ENCODE measurements at regions not wholly inside any gene's neighbourhood (a gene's known extent, or its start where the extent isn't known, plus 50 kb on each side); places are given as distances from the start of the nearest gene placed in this dataset.
"Not testable (repeated sequence)": the region's sequence is repeated elsewhere in the genome, so short reads cannot be mapped to it uniquely, and the experiment has no call there.

DNA sequence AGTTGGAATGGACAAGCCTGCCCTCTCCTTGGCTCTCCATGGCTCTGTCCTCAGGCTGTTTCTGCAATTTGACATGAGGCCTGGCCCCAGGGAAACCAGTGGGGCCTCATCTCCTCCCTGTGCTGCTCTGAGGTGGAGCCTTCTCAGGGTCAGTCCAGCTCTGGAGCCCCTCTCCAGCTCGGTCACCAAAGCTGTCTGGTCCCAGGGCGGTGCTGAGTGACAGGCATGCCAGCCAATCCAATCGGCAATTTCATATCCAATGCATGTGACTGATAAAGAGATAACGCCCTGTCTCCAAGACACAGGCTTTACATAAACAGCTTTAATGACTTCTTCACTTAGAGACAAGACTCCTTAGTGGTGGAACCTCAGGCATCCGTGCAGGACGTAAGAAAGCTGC, 1379.2 kb downstream of the CDH12 start:
- intact Hi-C loops (cut with micrococcal nuclease); POLR2A ChIA-PET; H3K79me2 ChIP-seq (ENCODE audit: control insufficient read depth, insufficient read depth, low read length); H3K9me3 ChIP-seq (replicated peaks; ENCODE audit: control insufficient read depth, insufficient read depth, low read length); H3K4me2 ChIP-seq (ENCODE audit: insufficient read depth, low read length); CTCF ChIA-PET; H3K27me3 ChIP-seq (ENCODE audit: control insufficient read depth in 2 of 2, insufficient read depth in 2 of 2, low read length in 2 of 2); H3K9me1 ChIP-seq (replicated peaks; ENCODE audit: control insufficient read depth, extremely low read depth, insufficient read depth, low read length); H3K9ac ChIP-seq (replicated peaks; ENCODE audit: extremely low read depth, insufficient read depth, low read length); BruUV-seq (replicated peaks); H4K20me1 ChIP-seq (replicated peaks; ENCODE audit: control insufficient read depth, extremely low read depth, insufficient read depth, low read length); H3K4me3 ChIP-seq (replicated peaks in 1 of 3; ENCODE audit: insufficient read depth in 1 of 3, low read depth in 1 of 3, low read length in 3 of 3); DNase-seq (ENCODE audit: low read depth, low spot score); FAIRE-seq; H3K36me3 ChIP-seq (ENCODE audit: control insufficient read depth in 2 of 2, extremely low read depth in 1 of 2, insufficient read depth in 2 of 2, low read length in 2 of 2); H3K4me1 ChIP-seq (ENCODE audit: control insufficient read depth, extremely low read depth, insufficient read depth, low read length); H2AFZ ChIP-seq (ENCODE audit: low read depth, low read length); dilution Hi-C loops (cut with MboI; ENCODE audit: extremely low pct_ligation_motif_present, low sequenced_read_pairs); H3K27ac ChIP-seq (ENCODE audit: insufficient read depth, low read depth, low read length): not testable (repeated sequence)

DNA sequence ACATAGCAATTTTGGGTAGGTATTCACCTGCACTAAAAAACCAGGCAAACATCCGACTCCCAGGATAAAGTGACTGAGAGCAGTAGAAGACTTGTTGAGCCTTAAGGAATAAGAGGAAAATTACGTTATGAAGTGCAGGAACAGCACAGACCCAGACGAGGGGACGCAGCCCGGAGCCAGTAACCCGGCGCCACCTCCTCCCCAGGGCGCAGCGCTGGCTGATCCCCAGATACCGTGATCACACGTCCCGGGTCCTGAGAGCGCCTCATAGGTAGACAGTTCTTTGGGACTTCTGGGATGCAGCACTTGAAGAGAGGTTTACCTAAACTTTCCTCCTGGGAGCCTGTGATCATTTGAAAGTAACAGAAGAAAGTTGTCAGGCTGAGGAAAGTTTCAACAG, 1379.7 kb downstream of the CDH12 start:
- H2AFZ ChIP-seq (ENCODE audit: low read depth, low read length); POLR2A ChIA-PET; H3K36me3 ChIP-seq (ENCODE audit: control insufficient read depth in 2 of 2, extremely low read depth in 1 of 2, insufficient read depth in 2 of 2, low read length in 2 of 2); H3K9me1 ChIP-seq (replicated peaks; ENCODE audit: control insufficient read depth, extremely low read depth, insufficient read depth, low read length); H3K79me2 ChIP-seq (ENCODE audit: control insufficient read depth, insufficient read depth, low read length); H3K4me1 ChIP-seq (ENCODE audit: control insufficient read depth, extremely low read depth, insufficient read depth, low read length); DNase-seq (ENCODE audit: low read depth, low spot score); BruUV-seq (replicated peaks); H3K4me3 ChIP-seq (replicated peaks in 1 of 3; ENCODE audit: insufficient read depth in 1 of 3, low read depth in 1 of 3, low read length in 3 of 3); H3K27ac ChIP-seq (ENCODE audit: insufficient read depth, low read depth, low read length); intact Hi-C loops (cut with micrococcal nuclease); dilution Hi-C loops (cut with MboI; ENCODE audit: extremely low pct_ligation_motif_present, low sequenced_read_pairs); H3K4me2 ChIP-seq (ENCODE audit: insufficient read depth, low read length); H3K27me3 ChIP-seq (ENCODE audit: control insufficient read depth in 2 of 2, insufficient read depth in 2 of 2, low read length in 2 of 2); CTCF ChIA-PET; H3K9ac ChIP-seq (replicated peaks; ENCODE audit: extremely low read depth, insufficient read depth, low read length); FAIRE-seq; H3K9me3 ChIP-seq (replicated peaks; ENCODE audit: control insufficient read depth, insufficient read depth, low read length); H4K20me1 ChIP-seq (replicated peaks; ENCODE audit: control insufficient read depth, extremely low read depth, insufficient read depth, low read length): not testable (repeated sequence)

DNA sequence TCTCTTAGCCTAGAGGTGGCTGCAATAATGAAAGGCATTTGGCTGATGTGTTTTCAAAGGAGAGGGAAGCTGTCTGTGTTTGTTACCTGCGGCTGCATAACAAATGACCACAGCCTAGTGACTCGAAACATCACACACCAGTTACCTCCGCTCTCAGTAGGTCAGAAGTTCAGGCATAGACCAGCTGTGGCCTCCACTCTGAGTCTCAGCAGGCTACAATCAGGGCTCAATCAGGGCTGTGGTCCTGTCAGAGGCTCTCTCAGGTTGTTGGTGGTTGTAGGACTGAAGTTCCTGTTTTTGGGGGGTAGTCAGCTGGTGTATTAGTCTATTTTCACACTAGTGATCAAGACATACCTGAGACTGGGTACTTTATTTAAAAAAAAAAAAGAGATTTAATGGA, 1381.5 kb downstream of the CDH12 start:
- intact Hi-C loops (cut with micrococcal nuclease); H2AFZ ChIP-seq (ENCODE audit: low read depth, low read length); POLR2A ChIA-PET; H3K9me3 ChIP-seq (replicated peaks; ENCODE audit: control insufficient read depth, insufficient read depth, low read length); dilution Hi-C loops (cut with MboI; ENCODE audit: extremely low pct_ligation_motif_present, low sequenced_read_pairs); H3K4me2 ChIP-seq (ENCODE audit: insufficient read depth, low read length); H3K27me3 ChIP-seq (ENCODE audit: control insufficient read depth in 2 of 2, insufficient read depth in 2 of 2, low read length in 2 of 2); H3K27ac ChIP-seq (ENCODE audit: insufficient read depth, low read depth, low read length); H4K20me1 ChIP-seq (replicated peaks; ENCODE audit: control insufficient read depth, extremely low read depth, insufficient read depth, low read length); BruUV-seq (replicated peaks); H3K4me1 ChIP-seq (ENCODE audit: control insufficient read depth, extremely low read depth, insufficient read depth, low read length); H3K79me2 ChIP-seq (ENCODE audit: control insufficient read depth, insufficient read depth, low read length); H3K36me3 ChIP-seq (ENCODE audit: control insufficient read depth in 2 of 2, extremely low read depth in 1 of 2, insufficient read depth in 2 of 2, low read length in 2 of 2); H3K4me3 ChIP-seq (replicated peaks in 1 of 3; ENCODE audit: insufficient read depth in 1 of 3, low read depth in 1 of 3, low read length in 3 of 3); FAIRE-seq; DNase-seq (ENCODE audit: low read depth, low spot score); H3K9me1 ChIP-seq (replicated peaks; ENCODE audit: control insufficient read depth, extremely low read depth, insufficient read depth, low read length); H3K9ac ChIP-seq (replicated peaks; ENCODE audit: extremely low read depth, insufficient read depth, low read length): not testable (repeated sequence)
- CTCF ChIA-PET = interaction anchor here (1.0 kb wide), 1 partner anchor 331 kb away, joined by 3 read pairs; no protein-coding TSS in a partner anchor

Data from endothelial cell of umbilical vein (primary cell).